ENCODE measurements at regions not wholly inside any gene's neighbourhood (a gene's known extent, or its start where the extent isn't known, plus 50 kb on each side); places are given as distances from the start of the nearest gene placed in this dataset.
A peak's percentile ranks its signal among the peaks of the same experiment; 100 is the strongest.
"Not testable (repeated sequence)": the region's sequence is repeated elsewhere in the genome, so short reads cannot be mapped to it uniquely, and the experiment has no call there.

- DNase-seq; H3K27ac ChIP-seq; H3K4me3 ChIP-seq; H3K9me3 ChIP-seq; intact Hi-C loops (cut with DNase I; ENCODE audit: low total_unique reads); H3K36me3 ChIP-seq (ENCODE audit: low read depth, missing control alignments); H3K27me3 ChIP-seq; H3K4me1 ChIP-seq: not testable (repeated sequence)
- WGBS, 2 donors, result 78 to 80% methylated on average over 2 of the region's 2 CpGs
These were observed 168.5 kb upstream of the FAM72C start for GRCh38 chr1:144140243-144140642.

- H3K4me1 ChIP-seq; H3K36me3 ChIP-seq (ENCODE audit: low read depth, missing control alignments); H3K27me3 ChIP-seq; H3K9me3 ChIP-seq; DNase-seq; H3K4me3 ChIP-seq; H3K27ac ChIP-seq; intact Hi-C loops (cut with DNase I; ENCODE audit: low total_unique reads): not testable (repeated sequence)
- 40% methylated on average over 3 of the region's 7 CpGs; no CpG with 5 or more reads in 1 of the 2 donors for WGBS, 2 donors
These were observed 133.2 kb upstream of the FAM72C start for GRCh38 chr1:144105006-144105405.

- H3K36me3 ChIP-seq (ENCODE audit: low read depth, missing control alignments); intact Hi-C loops (cut with DNase I; ENCODE audit: low total_unique reads); H3K9me3 ChIP-seq; H3K4me3 ChIP-seq; H3K27ac ChIP-seq; H3K4me1 ChIP-seq; H3K27me3 ChIP-seq: not testable (repeated sequence)
- WGBS, 2 donors, result 81 to 88% methylated on average over 14 of the region's 14 CpGs
- DNase-seq, result peak; percentile 60
These were observed 132.4 kb upstream of the FAM72C start for GRCh38 chr1:144104000-144104677.

GRCh38 chr1:144103156-144103880 is 131.5 kb upstream of the FAM72C start:
- 71 to 88% methylated on average over 2 to 6 of the region's 6 CpGs for WGBS, 2 donors
- H3K36me3 ChIP-seq (ENCODE audit: low read depth, missing control alignments); H3K4me1 ChIP-seq; H3K9me3 ChIP-seq; H3K27ac ChIP-seq; intact Hi-C loops (cut with DNase I; ENCODE audit: low total_unique reads); H3K27me3 ChIP-seq; H3K4me3 ChIP-seq: not testable (repeated sequence)
- peak; percentile 61 for DNase-seq

- H3K4me1 ChIP-seq; H3K36me3 ChIP-seq (ENCODE audit: low read depth, missing control alignments); H3K27me3 ChIP-seq; intact Hi-C loops (cut with DNase I; ENCODE audit: low total_unique reads); H3K9me3 ChIP-seq; H3K4me3 ChIP-seq; H3K27ac ChIP-seq: not testable (repeated sequence)
- DNase-seq, result peak; percentile 13
- 67 to 71% methylated on average over 1 to 3 of the region's 3 CpGs for WGBS, 2 donors
These were observed 130.4 kb upstream of the FAM72C start for GRCh38 chr1:144102046-144102745.

- no peak for TF ChIP-seq CTCF (IDR thresholded peaks at IDR 0.05)
- no peak for TF ChIP-seq POLR2A (IDR thresholded peaks at IDR 0.05)
- H3K4me3 ChIP-seq, result no peak overlapping the region
- no peaks in the 10 kb centered on the region for H3K27me3 ChIP-seq
- intact Hi-C loops (cut with DNase I; ENCODE audit: low total_unique reads), result no loop called here
- DNase-seq, result peak; percentile 13
- no peaks in the 10 kb centered on the region for H3K9me3 ChIP-seq
- H3K27ac ChIP-seq, result no peak overlapping the region
- 82 to 88% methylated on average over 7 to 8 of the region's 8 CpGs for WGBS, 2 donors
- H3K36me3 ChIP-seq (ENCODE audit: low read depth, missing control alignments), result no peaks in the 10 kb centered on the region
- no peaks in the 10 kb centered on the region for H3K4me1 ChIP-seq
These were observed 129.7 kb upstream of the FAM72C start for GRCh38 chr1:144101397-144102045.

GRCh38 chr1:144077167-144077841 is 105.5 kb upstream of the FAM72C start:
- H3K9me3 ChIP-seq; H3K36me3 ChIP-seq (ENCODE audit: low read depth, missing control alignments); H3K4me1 ChIP-seq; H3K27me3 ChIP-seq; H3K27ac ChIP-seq; intact Hi-C loops (cut with DNase I; ENCODE audit: low total_unique reads): not testable (repeated sequence)
- peak; percentile 14 for DNase-seq
- WGBS, 2 donors, result 3 to 4% methylated on average over 25 to 77 of the region's 93 CpGs
- H3K4me3 ChIP-seq, result peak overlapping the region in 1 of 2 donors; percentile 40

GRCh38 chr1:144076646-144077045 is 104.9 kb upstream of the FAM72C start:
- intact Hi-C loops (cut with DNase I; ENCODE audit: low total_unique reads); H3K36me3 ChIP-seq (ENCODE audit: low read depth, missing control alignments); H3K9me3 ChIP-seq; H3K4me1 ChIP-seq; DNase-seq; H3K27ac ChIP-seq; H3K27me3 ChIP-seq: not testable (repeated sequence)
- 0 to 13% methylated on average over 6 to 29 of the region's 53 CpGs for WGBS, 2 donors
- peak overlapping the region in 1 of 2 donors; percentile 40 for H3K4me3 ChIP-seq

GRCh38 chr1:144070394-144071053 is 98.7 kb upstream of the FAM72C start:
- intact Hi-C loops (cut with DNase I; ENCODE audit: low total_unique reads); H3K4me3 ChIP-seq; H3K9me3 ChIP-seq; DNase-seq; H3K4me1 ChIP-seq; H3K36me3 ChIP-seq (ENCODE audit: low read depth, missing control alignments); H3K27me3 ChIP-seq; H3K27ac ChIP-seq: not testable (repeated sequence)
- no CpG with 5 or more reads among the region's 3 CpGs for WGBS, 2 donors

- H3K4me3 ChIP-seq; H3K36me3 ChIP-seq (ENCODE audit: low read depth, missing control alignments); DNase-seq; H3K27ac ChIP-seq; H3K27me3 ChIP-seq; intact Hi-C loops (cut with DNase I; ENCODE audit: low total_unique reads); H3K4me1 ChIP-seq; H3K9me3 ChIP-seq: not testable (repeated sequence)
- no CpG with 5 or more reads among the region's 7 CpGs for WGBS, 2 donors
These were observed 95.3 kb upstream of the FAM72C start for GRCh38 chr1:144067042-144067441.
